Breast epithelium (tissue), 3 donors: ENCODE measurements at regions not wholly inside any gene's neighbourhood (a gene's known extent, or its start where the extent isn't known, plus 50 kb on each side); places are given as distances from the start of the nearest gene placed in this dataset.

Source experiments
- CTCF ChIP-seq, 3 donors: fragments of 450-650 bp; IDR thresholded peaks; one replicate each; pipeline ENCODE4 v1.5.1; 2016 to 2017; ENCODE audit warnings: antibody characterized with exemption in 3 of 3, mild to moderate bottlenecking in 3 of 3, moderate library complexity in 3 of 3
- POLR2A ChIP-seq: fragments of 450-650 bp; IDR thresholded peaks from one replicate; pipeline ENCODE4 v1.6.1; 2016; ENCODE audit warnings: antibody characterized with exemption, mild to moderate bottlenecking, moderate library complexity

GRCh38 chr2:14977021-14977420 lies 344.5 kb downstream of the LRATD1 start:
- TF ChIP-seq CTCF (IDR thresholded peaks at IDR 0.05) (no peak), POLR2A (no peak)
